DOHH2 (cell line): ENCODE measurements at regions not wholly inside any gene's neighbourhood (a gene's known extent, or its start where the extent isn't known, plus 50 kb on each side); places are given as distances from the start of the nearest gene placed in this dataset.

Experiments used
- H3F3A ChIP-seq: fragments of 200-600 bp; sonication (generic), shearing (Covaris generic); 2 replicates; pipeline ENCODE4 v1.6.0; 2016; ENCODE audit warnings: antibody characterized with exemption, mild to moderate bottlenecking; ENCODE audit not compliant: control insufficient read depth, insufficient read depth
- H3K27ac ChIP-seq: fragments of 200-600 bp; sonication (generic); 2 replicates; pipeline ENCODE4 v1.5.1; 2014; ENCODE audit warnings: low read depth, mild to moderate bottlenecking, low read length, moderate library complexity
- H3K27me3 ChIP-seq: fragments of 200-600 bp; sonication (generic); 2 replicates; pipeline ENCODE4 v1.6.1; 2014; ENCODE audit warnings: mild to moderate bottlenecking, low read length, mixed read lengths; ENCODE audit not compliant: control insufficient read depth
- H3K36me3 ChIP-seq: fragments of 200-600 bp; sonication (generic); 2 replicates; pipeline ENCODE4 v1.6.1; 2014; ENCODE audit warnings: mild to moderate bottlenecking, low read length, moderate library complexity, mixed read lengths; ENCODE audit not compliant: control insufficient read depth
- H3K4me1 ChIP-seq: fragments of 200-600 bp; sonication (generic); 2 replicates; pipeline ENCODE4 v1.6.1; 2014; ENCODE audit warnings: mild to moderate bottlenecking, low read length, mixed read lengths; ENCODE audit not compliant: control insufficient read depth
- H3K4me2 ChIP-seq: fragments of 200-600 bp; sonication (generic); 2 replicates; pipeline ENCODE4 v1.6.0; 2014; ENCODE audit warnings: mild to moderate bottlenecking, low read length, moderate library complexity
- H3K4me3 ChIP-seq: fragments of 200-600 bp; sonication (generic); 2 replicates; pipeline ENCODE4 v1.5.1; 2014; ENCODE audit warnings: mild to moderate bottlenecking, low read length, mixed read lengths
- H3K79me2 ChIP-seq: fragments of 200-600 bp; sonication (generic); 2 replicates; pipeline ENCODE4 v1.6.1; 2014; ENCODE audit warnings: mild to moderate bottlenecking, low read length, mixed read lengths; ENCODE audit not compliant: control insufficient read depth
- H3K9me2 ChIP-seq: fragments of 200-600 bp; sonication (generic); replicated peaks from 2 replicates; pipeline ENCODE4 v1.6.1; 2014; ENCODE audit warnings: mild to moderate bottlenecking, low read length, mixed read lengths; ENCODE audit not compliant: control insufficient read depth
- H3K9me3 ChIP-seq: fragments of 200-600 bp; sonication (generic); 2 replicates; pipeline ENCODE4 v1.6.1; 2014; ENCODE audit warnings: antibody characterized with exemption, low read length, mixed read lengths; ENCODE audit not compliant: control insufficient read depth, insufficient read depth
- H4K20me1 ChIP-seq: fragments of 200-600 bp; sonication (generic); 2 replicates; pipeline ENCODE4 v1.6.0; 2014; ENCODE audit warnings: low read depth, mild to moderate bottlenecking, antibody characterized with exemption, low read length, moderate library complexity; ENCODE audit not compliant: control insufficient read depth, insufficient read depth
- CTCF ChIP-seq: fragments of 200-600 bp; sonication (generic); IDR thresholded peaks from one replicate; pipeline ENCODE4 v1.5.1; 2014; ENCODE audit warnings: antibody characterized with exemption, mild to moderate bottlenecking, low read depth, low read length; ENCODE audit not compliant: poor library complexity, severe bottlenecking
- EZH2phosphoT487 ChIP-seq: fragments of 200-600 bp; sonication (generic); IDR thresholded peaks from 2 replicates; pipeline ENCODE4 v1.6.1; 2017; ENCODE audit warnings: borderline replicate concordance, mild to moderate bottlenecking, antibody characterized with exemption, low read length, moderate library complexity, mixed read lengths

GRCh38 chr20:57794600-57795341 lies 85.0 kb upstream of the PMEPA1 start:
- no peaks in the 10 kb centered on the region for H3K79me2 ChIP-seq
- H4K20me1 ChIP-seq, result no peaks in the 10 kb centered on the region
- TF ChIP-seq EZH2phosphoT487 (no peak), CTCF (no peak)
- no peaks in the 10 kb centered on the region for H3K36me3 ChIP-seq
- H3K4me3 ChIP-seq, result no peak overlapping the region
- no peaks in the 10 kb centered on the region for H3K9me2 ChIP-seq
- no peak overlapping the region for H3K27ac ChIP-seq
- no peaks in the 10 kb centered on the region for H3F3A ChIP-seq
- no peak overlapping the region for H3K4me2 ChIP-seq
- no peaks in the 10 kb centered on the region for H3K4me1 ChIP-seq
- no peaks in the 10 kb centered on the region for H3K9me3 ChIP-seq
- peaks cover 17% of the 10 kb centered on the region for H3K27me3 ChIP-seq

- H3K9me2 ChIP-seq, result no peaks in the 10 kb centered on the region
- H3K4me1 ChIP-seq, result no peaks in the 10 kb centered on the region
- no peaks in the 10 kb centered on the region for H3F3A ChIP-seq
- no peaks in the 10 kb centered on the region for H3K9me3 ChIP-seq
- peaks cover 10% of the 10 kb centered on the region for H3K27me3 ChIP-seq
- no peaks in the 10 kb centered on the region for H3K36me3 ChIP-seq
- H3K4me3 ChIP-seq, result no peak overlapping the region
- TF ChIP-seq EZH2phosphoT487, result no peak
- no peak for TF ChIP-seq CTCF
- H3K27ac ChIP-seq, result no peak overlapping the region
- no peak overlapping the region for H3K4me2 ChIP-seq
- H4K20me1 ChIP-seq, result no peaks in the 10 kb centered on the region
- no peaks in the 10 kb centered on the region for H3K79me2 ChIP-seq
Measured at GRCh38 chr20:57794036-57794435, 84.2 kb upstream of the PMEPA1 start.

GRCh38 chr20:57793421-57793820 lies 83.6 kb upstream of the PMEPA1 start:
- no peaks in the 10 kb centered on the region for H3K4me1 ChIP-seq
- H3K4me3 ChIP-seq, result no peak overlapping the region
- no peaks in the 10 kb centered on the region for H3F3A ChIP-seq
- no peak overlapping the region for H3K4me2 ChIP-seq
- TF ChIP-seq EZH2phosphoT487 (no peak), CTCF (no peak)
- no peaks in the 10 kb centered on the region for H3K9me2 ChIP-seq
- H3K9me3 ChIP-seq, result no peaks in the 10 kb centered on the region
- H3K79me2 ChIP-seq, result no peaks in the 10 kb centered on the region
- H4K20me1 ChIP-seq, result no peaks in the 10 kb centered on the region
- no peak overlapping the region for H3K27ac ChIP-seq
- no peaks in the 10 kb centered on the region for H3K36me3 ChIP-seq
- H3K27me3 ChIP-seq, result peaks cover 10% of the 10 kb centered on the region; the same call in 1 of the 2 replicates
